SK-N-SH treated with all-trans-retinoic acid at 6 μM for 48 hours (cell line): ENCODE measurements at regions not wholly inside any gene's neighbourhood (a gene's known extent, or its start where the extent isn't known, plus 50 kb on each side); places are given as distances from the start of the nearest gene placed in this dataset.

Experiments
- ATAC-seq: fragments of 200-7000 bp; cut with Tn5 transposase; 3 replicates; pipeline ENCODE4 v1.9.1; 2020; ENCODE audit warnings: mild to moderate bottlenecking, moderate library complexity
- ARNTL ChIP-seq: fragments of 450-650 bp; formaldehyde crosslinking; IDR thresholded peaks from 2 replicates; pipeline ENCODE4 v1.5.0; 2020; ENCODE audit warnings: low read depth, mild to moderate bottlenecking, moderate library complexity, borderline replicate concordance
- BACH2 ChIP-seq: fragments of 250-450 bp; sonication (Bioruptor Pico); IDR thresholded peaks from 2 replicates; pipeline ENCODE4 v1.9.0; 2021; ENCODE audit warnings: mild to moderate bottlenecking, borderline replicate concordance
- CSDC2 ChIP-seq: fragments of 250-450 bp; sonication (Bioruptor Pico); IDR thresholded peaks from 2 replicates; pipeline ENCODE4 v1.5.0; 2020; ENCODE audit warnings: mild to moderate bottlenecking, moderate library complexity
- CSRNP3 ChIP-seq: fragments of 250-450 bp; sonication (Bioruptor Pico); IDR thresholded peaks from 2 replicates; pipeline ENCODE4 v1.5.1; 2021; ENCODE audit warnings: mild to moderate bottlenecking, moderate library complexity
- ISL1 ChIP-seq: fragments of 250-450 bp; sonication (Bioruptor Pico); IDR thresholded peaks from 2 replicates; pipeline ENCODE4 v2.1.2; 2022; ENCODE audit warnings: mild to moderate bottlenecking, moderate library complexity
- OSR1 ChIP-seq: fragments of 250-450 bp; sonication (Bioruptor Pico); IDR thresholded peaks from 2 replicates; pipeline ENCODE4 v1.8.0; 2022; ENCODE audit warnings: moderate library complexity, mild to moderate bottlenecking, inconsistent platforms
- RARB ChIP-seq: fragments of 250-450 bp; sonication (Bioruptor Pico); IDR thresholded peaks from 2 replicates; pipeline ENCODE4 v1.8.0; 2021; ENCODE audit warnings: mild to moderate bottlenecking, moderate library complexity
- SNAI2 ChIP-seq: fragments of 250-450 bp; sonication (Bioruptor Pico); IDR thresholded peaks from 2 replicates; pipeline ENCODE4 v1.5.0; 2020; ENCODE audit warnings: mild to moderate bottlenecking, moderate library complexity
- TCF4 ChIP-seq: fragments of 250-450 bp; sonication (Bioruptor Pico); IDR thresholded peaks from 2 replicates; pipeline ENCODE4 v1.8.0; 2021; ENCODE audit warnings: mild to moderate bottlenecking, moderate library complexity, borderline replicate concordance
- TOX ChIP-seq: fragments of 250-450 bp; sonication (Bioruptor Pico); IDR thresholded peaks from 2 replicates; pipeline ENCODE4 v1.8.0; 2021; ENCODE audit warnings: mild to moderate bottlenecking, moderate library complexity, borderline replicate concordance
- TSHZ2 ChIP-seq: fragments of 250-450 bp; sonication (Bioruptor Pico); IDR thresholded peaks from 2 replicates; pipeline ENCODE4 v1.5.0; 2020; ENCODE audit warnings: mild to moderate bottlenecking, moderate library complexity
- ZC3H10 ChIP-seq: fragments of 250-450 bp; sonication (Bioruptor Pico); IDR thresholded peaks from 2 replicates; pipeline ENCODE4 v1.5.1; 2021; ENCODE audit warnings: mild to moderate bottlenecking, moderate library complexity
- ZFP3 ChIP-seq: fragments of 250-450 bp; sonication (Bioruptor Pico); IDR thresholded peaks from 2 replicates; pipeline ENCODE4 v1.5.0; 2020; ENCODE audit warnings: mild to moderate bottlenecking, moderate library complexity
- ZFP30 ChIP-seq: fragments of 450-650 bp; formaldehyde crosslinking; IDR thresholded peaks from 2 replicates; pipeline ENCODE4 v1.5.0; 2022; ENCODE audit warnings: mild to moderate bottlenecking, moderate library complexity
- ZNF565 ChIP-seq: fragments of 450-650 bp; formaldehyde crosslinking; conservative IDR thresholded peaks from 2 replicates; pipeline ENCODE4 v1.5.0; 2020; ENCODE audit warnings: low read depth, mild to moderate bottlenecking, moderate library complexity
- ZNF70 ChIP-seq: fragments of 450-650 bp; formaldehyde crosslinking; IDR thresholded peaks from 2 replicates; pipeline ENCODE4 v1.5.0; 2020; ENCODE audit warnings: mild to moderate bottlenecking, moderate library complexity
- ZNF8 ChIP-seq: fragments of 450-650 bp; formaldehyde crosslinking; IDR thresholded peaks from 2 replicates; pipeline ENCODE4 v1.5.0; 2020; ENCODE audit warnings: mild to moderate bottlenecking, moderate library complexity
- TF ChIP-seq, protein P1 (sequence below): fragments of 250-450 bp; sonication (Bioruptor Pico); IDR thresholded peaks from 2 replicates; pipeline ENCODE4 v1.8.0; 2020; ENCODE audit warnings: mild to moderate bottlenecking, moderate library complexity, borderline replicate concordance
- TF ChIP-seq, protein P2 (sequence below): fragments of 250-450 bp; sonication (Bioruptor Pico); IDR thresholded peaks from 2 replicates; pipeline ENCODE4 v1.8.0; 2021; ENCODE audit warnings: low read depth, mild to moderate bottlenecking, moderate library complexity, borderline replicate concordance
- TF ChIP-seq, protein P3 (sequence below): fragments of 250-450 bp; sonication (Bioruptor Pico); IDR thresholded peaks from 2 replicates; pipeline ENCODE4 v1.5.1; 2020; ENCODE audit warnings: low read depth, mild to moderate bottlenecking, moderate library complexity

DNA sequence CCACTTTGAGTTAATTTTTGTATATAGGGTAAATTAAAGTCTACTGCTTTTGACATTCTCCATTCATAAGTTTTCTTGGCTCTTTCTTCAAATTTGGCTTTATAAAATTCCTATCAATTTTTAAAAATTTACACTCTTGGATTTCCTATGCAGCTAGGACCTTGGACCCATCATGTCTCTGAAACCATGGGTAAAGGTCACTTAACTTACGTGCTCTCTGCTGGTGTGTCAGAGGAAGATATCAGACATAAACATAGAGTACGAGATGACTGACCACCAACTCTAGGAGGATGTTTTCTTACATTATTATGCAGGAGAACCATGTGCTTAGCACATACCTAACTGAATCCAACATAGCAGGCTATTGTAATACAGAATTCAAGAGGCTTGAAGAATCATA, 62.5 kb upstream of the C1GALT1C1 start:
- no peak for ATAC-seq
- no peak for TF ChIP-seq OSR1 (CRISPR knock-in tag)
- no peak for TF ChIP-seq CSDC2
- no peak for TF ChIP-seq ZNF8
- no peak for TF ChIP-seq TSHZ2
- no peak for TF ChIP-seq ARNTL (CRISPR knock-in tag)
- TF ChIP-seq ZC3H10: no peak
- no peak for TF ChIP-seq TCF4 (CRISPR knock-in tag)
- no peak for TF ChIP-seq BACH2
- no peak for TF ChIP-seq ISL1
- no peak for TF ChIP-seq TOX (CRISPR knock-in tag)
- TF ChIP-seq ZFP3 (CRISPR knock-in tag): no peak
- no peak for TF ChIP-seq CSRNP3 (CRISPR knock-in tag)
- no peak for TF ChIP-seq ZNF70 (CRISPR knock-in tag)
- TF ChIP-seq, protein P1, sequence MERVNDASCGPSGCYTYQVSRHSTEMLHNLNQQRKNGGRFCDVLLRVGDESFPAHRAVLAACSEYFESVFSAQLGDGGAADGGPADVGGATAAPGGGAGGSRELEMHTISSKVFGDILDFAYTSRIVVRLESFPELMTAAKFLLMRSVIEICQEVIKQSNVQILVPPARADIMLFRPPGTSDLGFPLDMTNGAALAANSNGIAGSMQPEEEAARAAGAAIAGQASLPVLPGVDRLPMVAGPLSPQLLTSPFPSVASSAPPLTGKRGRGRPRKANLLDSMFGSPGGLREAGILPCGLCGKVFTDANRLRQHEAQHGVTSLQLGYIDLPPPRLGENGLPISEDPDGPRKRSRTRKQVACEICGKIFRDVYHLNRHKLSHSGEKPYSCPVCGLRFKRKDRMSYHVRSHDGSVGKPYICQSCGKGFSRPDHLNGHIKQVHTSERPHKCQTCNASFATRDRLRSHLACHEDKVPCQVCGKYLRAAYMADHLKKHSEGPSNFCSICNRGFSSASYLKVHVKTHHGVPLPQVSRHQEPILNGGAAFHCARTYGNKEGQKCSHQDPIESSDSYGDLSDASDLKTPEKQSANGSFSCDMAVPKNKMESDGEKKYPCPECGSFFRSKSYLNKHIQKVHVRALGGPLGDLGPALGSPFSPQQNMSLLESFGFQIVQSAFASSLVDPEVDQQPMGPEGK (CRISPR knock-in tag): no peak
- TF ChIP-seq, protein P2, sequence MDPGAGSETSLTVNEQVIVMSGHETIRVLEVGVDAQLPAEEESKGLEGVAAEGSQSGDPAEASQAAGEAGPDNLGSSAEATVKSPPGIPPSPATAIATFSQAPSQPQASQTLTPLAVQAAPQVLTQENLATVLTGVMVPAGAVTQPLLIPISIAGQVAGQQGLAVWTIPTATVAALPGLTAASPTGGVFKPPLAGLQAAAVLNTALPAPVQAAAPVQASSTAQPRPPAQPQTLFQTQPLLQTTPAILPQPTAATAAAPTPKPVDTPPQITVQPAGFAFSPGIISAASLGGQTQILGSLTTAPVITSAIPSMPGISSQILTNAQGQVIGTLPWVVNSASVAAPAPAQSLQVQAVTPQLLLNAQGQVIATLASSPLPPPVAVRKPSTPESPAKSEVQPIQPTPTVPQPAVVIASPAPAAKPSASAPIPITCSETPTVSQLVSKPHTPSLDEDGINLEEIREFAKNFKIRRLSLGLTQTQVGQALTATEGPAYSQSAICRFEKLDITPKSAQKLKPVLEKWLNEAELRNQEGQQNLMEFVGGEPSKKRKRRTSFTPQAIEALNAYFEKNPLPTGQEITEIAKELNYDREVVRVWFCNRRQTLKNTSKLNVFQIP (CRISPR knock-in tag): no peak
- TF ChIP-seq, protein P3, sequence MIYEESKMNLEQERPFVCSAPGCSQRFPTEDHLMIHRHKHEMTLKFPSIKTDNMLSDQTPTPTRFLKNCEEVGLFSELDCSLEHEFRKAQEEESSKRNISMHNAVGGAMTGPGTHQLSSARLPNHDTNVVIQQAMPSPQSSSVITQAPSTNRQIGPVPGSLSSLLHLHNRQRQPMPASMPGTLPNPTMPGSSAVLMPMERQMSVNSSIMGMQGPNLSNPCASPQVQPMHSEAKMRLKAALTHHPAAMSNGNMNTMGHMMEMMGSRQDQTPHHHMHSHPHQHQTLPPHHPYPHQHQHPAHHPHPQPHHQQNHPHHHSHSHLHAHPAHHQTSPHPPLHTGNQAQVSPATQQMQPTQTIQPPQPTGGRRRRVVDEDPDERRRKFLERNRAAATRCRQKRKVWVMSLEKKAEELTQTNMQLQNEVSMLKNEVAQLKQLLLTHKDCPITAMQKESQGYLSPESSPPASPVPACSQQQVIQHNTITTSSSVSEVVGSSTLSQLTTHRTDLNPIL (CRISPR knock-in tag): no peak
- no peak for TF ChIP-seq SNAI2
- no peak for TF ChIP-seq ZNF565 (CRISPR knock-in tag)
- no peak for TF ChIP-seq ZFP30 (CRISPR knock-in tag)

DNA sequence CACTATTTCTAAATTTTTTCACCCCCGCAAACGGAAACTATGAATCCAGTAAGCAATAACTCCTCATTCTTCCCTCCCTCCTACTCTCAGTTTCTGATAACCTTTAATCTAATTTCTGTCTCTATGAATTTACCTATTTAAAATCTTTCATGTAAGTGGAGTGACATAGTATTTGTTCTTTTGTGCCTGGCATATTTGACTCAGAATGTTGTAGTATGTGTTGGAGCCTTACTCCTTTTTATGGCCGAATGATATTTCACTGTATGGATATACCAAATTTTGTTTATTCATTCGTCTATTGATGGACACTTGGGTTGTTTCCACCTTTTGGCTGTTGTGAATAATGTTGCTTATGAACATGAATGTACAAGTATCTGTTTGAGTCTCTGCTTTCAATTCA, 61.1 kb upstream of the C1GALT1C1 start:
- no peak for ATAC-seq
- no peak for TF ChIP-seq TSHZ2

GRCh38 chrX:120690344-120690743, 60.5 kb upstream of the C1GALT1C1 start:
- no peak for ATAC-seq
- TF ChIP-seq RARB (CRISPR knock-in tag) (no peak), ZFP3 (CRISPR knock-in tag) (no peak), ARNTL (CRISPR knock-in tag) (no peak)
- TF ChIP-seq, protein P2 (CRISPR knock-in tag): no peak
- TF ChIP-seq, protein P1 (CRISPR knock-in tag): no peak
